GM18873 (cell line): ENCODE measurements at regions not wholly inside any gene's neighbourhood (a gene's known extent, or its start where the extent isn't known, plus 50 kb on each side); places are given as distances from the start of the nearest gene placed in this dataset.
"Not testable (repeated sequence)": the region's sequence is repeated elsewhere in the genome, so short reads cannot be mapped to it uniquely, and the experiment has no call there.

Experiments
- ATAC-seq: cut with Tn5 transposase; IDR thresholded peaks from one replicate; pipeline ENCODE4 v1.9.1; 2021; ENCODE audit warnings: mild to moderate bottlenecking, moderate library complexity, moderate number of reproducible peaks; ENCODE audit not compliant: unreplicated experiment, low FRiP score

GRCh38 chr6:134622382-134623173 is 304.7 kb upstream of the SGK1 start:
- ATAC-seq: no peak

DNA sequence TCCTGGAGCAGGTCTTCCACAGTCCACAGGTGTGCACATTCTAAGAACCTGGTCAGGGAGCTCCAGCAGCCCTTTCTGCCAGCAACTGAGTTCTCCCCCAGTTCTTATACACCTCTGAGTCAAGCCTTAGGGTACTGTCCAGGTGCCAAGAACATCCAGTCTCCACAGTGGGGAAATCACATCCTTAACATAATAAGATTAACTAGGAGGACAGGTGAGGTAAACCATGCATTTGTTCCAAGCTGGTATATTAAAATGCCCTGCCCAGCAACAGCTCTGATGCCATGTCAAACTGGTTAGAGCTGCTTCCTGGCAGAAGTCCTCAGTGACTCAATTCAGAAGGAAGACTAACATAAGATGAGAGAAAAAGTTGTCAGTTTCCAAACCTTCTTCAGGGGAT is 303.9 kb upstream of the SGK1 start:
- no peak for ATAC-seq

- ATAC-seq: no peak
Measured at GRCh38 chr6:134619789-134620188, 301.9 kb upstream of the SGK1 start.

GRCh38 chr6:134619077-134619476 is 301.2 kb upstream of the SGK1 start:
- peak; percentile 69 for ATAC-seq

GRCh38 chr6:134614606-134615485 is 296.9 kb upstream of the SGK1 start:
- no peak for ATAC-seq

GRCh38 chr6:134612128-134612527 is 294.2 kb upstream of the SGK1 start:
- not testable (repeated sequence) for ATAC-seq

GRCh38 chr6:134610411-134610810 is 292.5 kb upstream of the SGK1 start:
- no peak for ATAC-seq

DNA sequence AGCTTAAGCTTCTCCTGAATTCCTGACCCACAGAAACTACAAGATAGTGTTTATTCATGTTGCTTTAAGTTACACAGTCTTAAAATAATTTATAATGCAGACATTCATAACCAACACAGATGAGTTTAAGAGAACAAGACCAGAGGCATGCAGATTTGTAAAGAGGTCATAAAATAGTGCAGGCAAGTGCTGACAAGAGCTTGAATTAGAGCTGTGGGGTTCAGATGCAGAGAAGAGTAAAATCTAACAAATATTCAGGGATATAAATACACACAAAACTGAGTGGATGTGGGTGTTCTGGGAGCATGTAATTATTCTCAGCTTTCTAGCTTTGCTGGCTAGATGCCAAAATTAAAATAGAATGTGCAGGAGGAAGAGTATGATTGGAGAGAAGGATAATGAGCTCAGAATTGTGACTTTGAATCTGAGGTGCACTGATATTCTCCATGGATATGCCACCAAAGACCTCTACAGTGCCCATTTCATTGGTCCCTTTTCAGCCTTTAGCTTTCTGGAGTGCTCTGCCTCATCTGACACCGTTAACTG is 291.9 kb upstream of the SGK1 start:
- no peak for ATAC-seq

- ATAC-seq: no peak
Measured at GRCh38 chr6:134607411-134607810, 289.5 kb upstream of the SGK1 start.

DNA sequence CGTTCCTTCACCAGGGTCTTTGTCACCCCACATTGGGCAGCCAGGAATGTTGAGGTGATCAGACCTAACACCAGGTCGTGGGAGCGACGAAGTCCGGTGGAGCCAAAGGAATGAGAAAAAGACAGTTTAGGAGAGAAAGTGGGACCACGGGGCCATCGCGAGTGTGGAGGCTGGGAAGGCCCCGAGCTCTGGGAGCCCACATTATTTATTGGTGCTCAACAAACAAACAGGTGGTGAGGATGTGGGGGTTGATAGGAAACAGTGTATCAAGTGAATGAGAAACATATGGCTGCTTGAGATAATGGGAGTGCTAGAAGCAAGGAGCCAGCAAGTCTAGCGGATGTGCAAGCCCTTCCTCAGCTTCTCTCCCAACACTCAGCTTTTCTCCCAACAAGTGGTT is 287.1 kb upstream of the SGK1 start:
- no peak for ATAC-seq

DNA sequence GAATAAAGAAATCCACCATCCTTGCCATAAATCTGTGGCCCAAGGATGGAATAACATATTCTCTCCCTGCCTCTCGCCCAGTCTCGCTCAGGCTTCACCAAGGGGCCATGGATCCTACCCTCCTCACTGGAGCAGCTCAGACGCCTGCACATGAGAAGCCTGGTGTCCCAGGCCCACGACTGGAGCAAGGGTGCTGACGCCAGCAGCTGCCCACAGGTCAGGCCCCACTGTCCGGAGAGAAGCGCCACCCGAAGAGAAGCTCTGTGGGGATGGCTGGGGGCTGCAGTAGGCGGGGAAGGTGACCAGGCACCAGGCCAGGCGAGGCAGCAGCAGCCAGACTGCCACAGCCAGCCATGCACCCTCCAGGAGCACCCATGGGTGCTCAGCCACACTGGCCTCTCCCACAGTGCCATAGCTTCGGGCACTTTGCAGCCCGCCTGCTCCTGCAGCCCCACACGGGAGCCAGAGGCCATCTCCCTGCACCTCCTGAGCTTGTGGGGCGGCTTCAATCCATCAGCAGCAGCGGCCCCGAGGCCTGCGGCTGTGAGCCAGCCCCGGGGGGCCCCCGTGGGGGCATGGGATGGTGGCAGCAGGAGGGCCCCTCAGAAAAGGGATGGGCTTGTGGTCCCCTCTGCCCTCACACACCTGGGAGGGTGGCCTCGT is 286.2 kb upstream of the SGK1 start:
- no peak for ATAC-seq

- ATAC-seq: no peak
Measured at GRCh38 chr6:134603561-134603960, 285.6 kb upstream of the SGK1 start.

- ATAC-seq: no peak
Measured at GRCh38 chr6:134602123-134602522, 284.2 kb upstream of the SGK1 start.

- ATAC-seq: no peak
Measured at GRCh38 chr6:134600671-134601070, 282.8 kb upstream of the SGK1 start.

GRCh38 chr6:134599079-134599478 is 281.2 kb upstream of the SGK1 start:
- no peak for ATAC-seq

- no peak for ATAC-seq
Measured at GRCh38 chr6:134596191-134596590, 278.3 kb upstream of the SGK1 start.

GRCh38 chr6:134594881-134595280 is 277.0 kb upstream of the SGK1 start:
- ATAC-seq: no peak

DNA sequence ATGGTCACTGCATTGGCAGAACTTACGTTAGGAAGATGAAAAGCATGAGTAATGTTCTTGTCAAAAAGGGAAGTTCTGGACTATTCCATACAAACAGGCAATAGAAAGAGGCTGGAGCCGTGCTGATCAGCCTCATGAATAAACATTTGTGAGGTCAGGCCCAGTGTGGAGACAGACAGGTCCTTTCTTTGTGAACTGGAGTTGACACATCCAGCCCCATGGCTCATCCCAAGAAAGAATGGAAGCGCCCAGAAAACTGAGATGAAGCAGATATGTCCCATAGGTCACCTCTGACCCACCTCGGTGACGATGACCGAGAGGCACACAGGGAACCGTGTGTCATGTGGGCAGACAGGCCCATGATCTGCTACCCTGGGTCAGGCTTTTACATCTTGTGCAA is 276.0 kb upstream of the SGK1 start:
- no peak for ATAC-seq

GRCh38 chr6:134593442-134593841 is 275.5 kb upstream of the SGK1 start:
- ATAC-seq: no peak

DNA sequence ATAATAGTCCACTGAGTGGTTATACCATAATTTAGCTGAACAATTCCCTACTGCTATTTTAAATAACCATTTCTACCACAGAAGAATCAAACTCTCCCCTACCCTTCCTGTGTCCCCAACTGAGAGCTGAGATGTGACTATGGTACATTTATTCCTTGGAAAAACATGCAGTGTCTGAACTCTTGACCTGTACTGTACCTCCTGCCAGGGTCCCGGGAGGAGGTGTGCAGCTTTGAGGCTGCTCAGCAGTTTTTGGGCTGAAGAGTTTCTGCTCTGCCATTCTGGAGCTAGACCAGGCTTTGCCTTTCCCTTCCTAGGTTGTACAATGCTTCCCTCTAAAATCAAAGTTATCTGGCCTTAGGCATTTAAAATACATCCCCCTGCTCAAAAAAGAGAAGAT is 275.1 kb upstream of the SGK1 start:
- ATAC-seq: no peak

DNA sequence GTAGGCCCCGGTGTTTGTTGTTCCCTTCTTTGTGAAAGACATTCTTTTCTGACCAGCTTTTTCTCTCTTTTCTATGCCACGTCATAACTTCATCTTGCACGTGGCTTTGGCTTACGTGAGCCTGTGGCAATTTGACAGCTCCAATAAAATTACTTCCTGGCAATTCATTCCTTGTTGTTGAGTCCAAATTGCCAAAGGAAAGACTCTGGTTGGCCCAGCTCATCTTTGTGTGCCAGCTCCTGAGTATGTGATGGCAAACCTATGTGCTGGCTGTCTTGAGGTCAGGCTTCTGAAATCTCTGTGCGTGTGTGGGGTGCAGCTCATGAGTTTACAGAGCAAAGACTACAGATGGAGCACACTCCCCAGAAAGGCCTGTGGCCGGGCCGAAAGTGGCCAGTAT is 272.5 kb upstream of the SGK1 start:
- no peak for ATAC-seq
